OCI-LY1 (cell line): ENCODE measurements at regions not wholly inside any gene's neighbourhood (a gene's known extent, or its start where the extent isn't known, plus 50 kb on each side); places are given as distances from the start of the nearest gene placed in this dataset.

ENCODE experiments used
- CTCF ChIP-seq: fragments of 200-600 bp; sonication (generic), shearing (Covaris generic); IDR thresholded peaks from 2 replicates; pipeline ENCODE4 v1.5.1; 2017; ENCODE audit warnings: mild to moderate bottlenecking, antibody characterized with exemption, low read length, moderate library complexity, mixed read lengths
- EZH2 ChIP-seq: fragments of 200-600 bp; sonication (generic), shearing (Covaris generic); IDR thresholded peaks from 2 replicates; pipeline ENCODE4 v1.8.0; 2017; ENCODE audit warnings: borderline replicate concordance, mixed run types, mild to moderate bottlenecking, antibody characterized with exemption, low read length, moderate library complexity, mixed read lengths

GRCh38 chr14:30427846-30428245 lies 131.1 kb upstream of the G2E3 start:
- TF ChIP-seq CTCF (no peak), EZH2 (no peak)
